ENCODE measurements at regions not wholly inside any gene's neighbourhood (a gene's known extent, or its start where the extent isn't known, plus 50 kb on each side); places are given as distances from the start of the nearest gene placed in this dataset.

DNA sequence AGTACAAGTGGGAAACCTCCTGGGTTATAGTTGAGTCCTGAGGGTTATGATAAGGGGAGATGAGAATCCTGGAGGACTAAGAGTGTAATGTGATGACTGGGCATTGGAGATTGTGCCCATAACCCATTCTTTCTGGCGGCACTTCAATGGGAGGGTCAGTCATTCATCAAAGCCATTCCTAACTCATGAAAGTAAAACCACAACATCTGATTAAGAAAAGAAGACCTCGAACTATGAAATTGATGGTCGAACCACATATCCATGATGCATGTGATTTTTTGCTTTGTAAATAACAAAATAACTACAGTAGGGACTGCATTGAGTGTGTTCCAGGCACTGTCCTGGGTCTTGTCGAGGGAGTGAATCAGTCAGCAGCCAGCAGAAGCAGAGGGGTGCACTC is 215.1 kb downstream of the SHQ1 start:
- TF ChIP-seq JUN (IDR thresholded peaks at IDR 0.05; ENCODE audit: low read depth, low read length) (no peak), TAF1 (IDR thresholded peaks at IDR 0.05; ENCODE audit: low read depth, low read length) (no peak), EP300 (IDR thresholded peaks at IDR 0.05; ENCODE audit: borderline replicate concordance in 1 of 2, low read depth in 2 of 2, low read length in 2 of 2) (no peak), SUZ12 (IDR thresholded peaks at IDR 0.05; ENCODE audit: low read length) (no peak)
- TF ChIP-seq, protein P1, sequence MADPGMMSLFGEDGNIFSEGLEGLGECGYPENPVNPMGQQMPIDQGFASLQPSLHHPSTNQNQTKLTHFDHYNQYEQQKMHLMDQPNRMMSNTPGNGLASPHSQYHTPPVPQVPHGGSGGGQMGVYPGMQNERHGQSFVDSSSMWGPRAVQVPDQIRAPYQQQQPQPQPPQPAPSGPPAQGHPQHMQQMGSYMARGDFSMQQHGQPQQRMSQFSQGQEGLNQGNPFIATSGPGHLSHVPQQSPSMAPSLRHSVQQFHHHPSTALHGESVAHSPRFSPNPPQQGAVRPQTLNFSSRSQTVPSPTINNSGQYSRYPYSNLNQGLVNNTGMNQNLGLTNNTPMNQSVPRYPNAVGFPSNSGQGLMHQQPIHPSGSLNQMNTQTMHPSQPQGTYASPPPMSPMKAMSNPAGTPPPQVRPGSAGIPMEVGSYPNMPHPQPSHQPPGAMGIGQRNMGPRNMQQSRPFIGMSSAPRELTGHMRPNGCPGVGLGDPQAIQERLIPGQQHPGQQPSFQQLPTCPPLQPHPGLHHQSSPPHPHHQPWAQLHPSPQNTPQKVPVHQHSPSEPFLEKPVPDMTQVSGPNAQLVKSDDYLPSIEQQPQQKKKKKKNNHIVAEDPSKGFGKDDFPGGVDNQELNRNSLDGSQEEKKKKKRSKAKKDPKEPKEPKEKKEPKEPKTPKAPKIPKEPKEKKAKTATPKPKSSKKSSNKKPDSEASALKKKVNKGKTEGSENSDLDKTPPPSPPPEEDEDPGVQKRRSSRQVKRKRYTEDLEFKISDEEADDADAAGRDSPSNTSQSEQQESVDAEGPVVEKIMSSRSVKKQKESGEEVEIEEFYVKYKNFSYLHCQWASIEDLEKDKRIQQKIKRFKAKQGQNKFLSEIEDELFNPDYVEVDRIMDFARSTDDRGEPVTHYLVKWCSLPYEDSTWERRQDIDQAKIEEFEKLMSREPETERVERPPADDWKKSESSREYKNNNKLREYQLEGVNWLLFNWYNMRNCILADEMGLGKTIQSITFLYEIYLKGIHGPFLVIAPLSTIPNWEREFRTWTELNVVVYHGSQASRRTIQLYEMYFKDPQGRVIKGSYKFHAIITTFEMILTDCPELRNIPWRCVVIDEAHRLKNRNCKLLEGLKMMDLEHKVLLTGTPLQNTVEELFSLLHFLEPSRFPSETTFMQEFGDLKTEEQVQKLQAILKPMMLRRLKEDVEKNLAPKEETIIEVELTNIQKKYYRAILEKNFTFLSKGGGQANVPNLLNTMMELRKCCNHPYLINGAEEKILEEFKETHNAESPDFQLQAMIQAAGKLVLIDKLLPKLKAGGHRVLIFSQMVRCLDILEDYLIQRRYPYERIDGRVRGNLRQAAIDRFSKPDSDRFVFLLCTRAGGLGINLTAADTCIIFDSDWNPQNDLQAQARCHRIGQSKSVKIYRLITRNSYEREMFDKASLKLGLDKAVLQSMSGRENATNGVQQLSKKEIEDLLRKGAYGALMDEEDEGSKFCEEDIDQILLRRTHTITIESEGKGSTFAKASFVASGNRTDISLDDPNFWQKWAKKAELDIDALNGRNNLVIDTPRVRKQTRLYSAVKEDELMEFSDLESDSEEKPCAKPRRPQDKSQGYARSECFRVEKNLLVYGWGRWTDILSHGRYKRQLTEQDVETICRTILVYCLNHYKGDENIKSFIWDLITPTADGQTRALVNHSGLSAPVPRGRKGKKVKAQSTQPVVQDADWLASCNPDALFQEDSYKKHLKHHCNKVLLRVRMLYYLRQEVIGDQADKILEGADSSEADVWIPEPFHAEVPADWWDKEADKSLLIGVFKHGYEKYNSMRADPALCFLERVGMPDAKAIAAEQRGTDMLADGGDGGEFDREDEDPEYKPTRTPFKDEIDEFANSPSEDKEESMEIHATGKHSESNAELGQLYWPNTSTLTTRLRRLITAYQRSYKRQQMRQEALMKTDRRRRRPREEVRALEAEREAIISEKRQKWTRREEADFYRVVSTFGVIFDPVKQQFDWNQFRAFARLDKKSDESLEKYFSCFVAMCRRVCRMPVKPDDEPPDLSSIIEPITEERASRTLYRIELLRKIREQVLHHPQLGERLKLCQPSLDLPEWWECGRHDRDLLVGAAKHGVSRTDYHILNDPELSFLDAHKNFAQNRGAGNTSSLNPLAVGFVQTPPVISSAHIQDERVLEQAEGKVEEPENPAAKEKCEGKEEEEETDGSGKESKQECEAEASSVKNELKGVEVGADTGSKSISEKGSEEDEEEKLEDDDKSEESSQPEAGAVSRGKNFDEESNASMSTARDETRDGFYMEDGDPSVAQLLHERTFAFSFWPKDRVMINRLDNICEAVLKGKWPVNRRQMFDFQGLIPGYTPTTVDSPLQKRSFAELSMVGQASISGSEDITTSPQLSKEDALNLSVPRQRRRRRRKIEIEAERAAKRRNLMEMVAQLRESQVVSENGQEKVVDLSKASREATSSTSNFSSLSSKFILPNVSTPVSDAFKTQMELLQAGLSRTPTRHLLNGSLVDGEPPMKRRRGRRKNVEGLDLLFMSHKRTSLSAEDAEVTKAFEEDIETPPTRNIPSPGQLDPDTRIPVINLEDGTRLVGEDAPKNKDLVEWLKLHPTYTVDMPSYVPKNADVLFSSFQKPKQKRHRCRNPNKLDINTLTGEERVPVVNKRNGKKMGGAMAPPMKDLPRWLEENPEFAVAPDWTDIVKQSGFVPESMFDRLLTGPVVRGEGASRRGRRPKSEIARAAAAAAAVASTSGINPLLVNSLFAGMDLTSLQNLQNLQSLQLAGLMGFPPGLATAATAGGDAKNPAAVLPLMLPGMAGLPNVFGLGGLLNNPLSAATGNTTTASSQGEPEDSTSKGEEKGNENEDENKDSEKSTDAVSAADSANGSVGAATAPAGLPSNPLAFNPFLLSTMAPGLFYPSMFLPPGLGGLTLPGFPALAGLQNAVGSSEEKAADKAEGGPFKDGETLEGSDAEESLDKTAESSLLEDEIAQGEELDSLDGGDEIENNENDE (IDR thresholded peaks at IDR 0.05; ENCODE audit: insufficient replicate concordance, low read length) = no peak
- TF ChIP-seq, protein P2, sequence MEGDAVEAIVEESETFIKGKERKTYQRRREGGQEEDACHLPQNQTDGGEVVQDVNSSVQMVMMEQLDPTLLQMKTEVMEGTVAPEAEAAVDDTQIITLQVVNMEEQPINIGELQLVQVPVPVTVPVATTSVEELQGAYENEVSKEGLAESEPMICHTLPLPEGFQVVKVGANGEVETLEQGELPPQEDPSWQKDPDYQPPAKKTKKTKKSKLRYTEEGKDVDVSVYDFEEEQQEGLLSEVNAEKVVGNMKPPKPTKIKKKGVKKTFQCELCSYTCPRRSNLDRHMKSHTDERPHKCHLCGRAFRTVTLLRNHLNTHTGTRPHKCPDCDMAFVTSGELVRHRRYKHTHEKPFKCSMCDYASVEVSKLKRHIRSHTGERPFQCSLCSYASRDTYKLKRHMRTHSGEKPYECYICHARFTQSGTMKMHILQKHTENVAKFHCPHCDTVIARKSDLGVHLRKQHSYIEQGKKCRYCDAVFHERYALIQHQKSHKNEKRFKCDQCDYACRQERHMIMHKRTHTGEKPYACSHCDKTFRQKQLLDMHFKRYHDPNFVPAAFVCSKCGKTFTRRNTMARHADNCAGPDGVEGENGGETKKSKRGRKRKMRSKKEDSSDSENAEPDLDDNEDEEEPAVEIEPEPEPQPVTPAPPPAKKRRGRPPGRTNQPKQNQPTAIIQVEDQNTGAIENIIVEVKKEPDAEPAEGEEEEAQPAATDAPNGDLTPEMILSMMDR (IDR thresholded peaks at IDR 0.05; ENCODE audit: control extremely low read depth in 1 of 3, insufficient read depth in 1 of 3, low read depth in 1 of 3, low read length in 3 of 3) = no peak

Measured in H1 (cell line).